HUES48 (cell line): ENCODE measurements at regions not wholly inside any gene's neighbourhood (a gene's known extent, or its start where the extent isn't known, plus 50 kb on each side); places are given as distances from the start of the nearest gene placed in this dataset.

Source experiments
- H3K27ac ChIP-seq: one replicate; pipeline ENCODE4 v1.7.0; 2013; ENCODE audit warnings: low read depth, low read length, inconsistent platforms
- H3K27me3 ChIP-seq: 2 replicates; pipeline ENCODE4 v1.6.1; 2013; ENCODE audit warnings: mild to moderate bottlenecking, low read length; ENCODE audit not compliant: control insufficient read depth, insufficient read depth
- H3K36me3 ChIP-seq: 2 replicates; pipeline ENCODE4 v1.6.1; 2013; ENCODE audit warnings: low read length; ENCODE audit not compliant: control insufficient read depth, insufficient read depth
- H3K4me1 ChIP-seq: 2 replicates; pipeline ENCODE4 v1.6.1; 2013; ENCODE audit warnings: mild to moderate bottlenecking, low read length; ENCODE audit not compliant: control insufficient read depth, insufficient read depth
- H3K4me3 ChIP-seq: 2 replicates; pipeline ENCODE4 v1.5.1; 2013; ENCODE audit warnings: mild to moderate bottlenecking, low read depth, low read length
- H3K9ac ChIP-seq: 2 replicates; pipeline ENCODE4 v1.6.1; 2013; ENCODE audit warnings: mild to moderate bottlenecking, low read depth, low read length, moderate library complexity
- H3K9me3 ChIP-seq: 2 replicates; pipeline ENCODE4 v1.6.1; 2013; ENCODE audit warnings: low read length; ENCODE audit not compliant: control insufficient read depth, insufficient read depth

DNA sequence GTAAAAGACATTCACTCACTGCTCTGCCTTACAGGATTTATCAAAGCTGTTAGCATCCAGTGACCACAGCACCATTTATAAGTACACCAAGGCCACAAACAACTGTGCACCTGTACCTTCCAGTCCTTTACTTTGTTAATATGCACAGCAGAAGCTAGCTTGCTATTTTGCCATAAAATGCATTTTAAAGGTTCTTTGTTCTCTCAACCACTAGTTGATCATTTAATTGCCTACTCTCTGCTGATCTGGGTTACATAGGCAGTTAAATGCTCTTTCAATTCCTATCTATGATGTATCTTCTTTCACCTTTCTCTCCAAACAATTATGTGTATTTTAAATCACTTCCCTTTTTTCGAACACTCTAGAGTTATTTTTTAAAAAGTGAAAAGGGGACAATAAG lies 126.4 kb downstream of the SIPA1L2 start:
- peaks cover 21% of the 10 kb centered on the region for H3K4me1 ChIP-seq
- H3K27ac ChIP-seq = no peak overlapping the region
- no peak overlapping the region for H3K9ac ChIP-seq
- no peaks in the 10 kb centered on the region for H3K9me3 ChIP-seq
- H3K27me3 ChIP-seq = no peaks in the 10 kb centered on the region
- H3K36me3 ChIP-seq = no peaks in the 10 kb centered on the region
- H3K4me3 ChIP-seq = no peak overlapping the region

DNA sequence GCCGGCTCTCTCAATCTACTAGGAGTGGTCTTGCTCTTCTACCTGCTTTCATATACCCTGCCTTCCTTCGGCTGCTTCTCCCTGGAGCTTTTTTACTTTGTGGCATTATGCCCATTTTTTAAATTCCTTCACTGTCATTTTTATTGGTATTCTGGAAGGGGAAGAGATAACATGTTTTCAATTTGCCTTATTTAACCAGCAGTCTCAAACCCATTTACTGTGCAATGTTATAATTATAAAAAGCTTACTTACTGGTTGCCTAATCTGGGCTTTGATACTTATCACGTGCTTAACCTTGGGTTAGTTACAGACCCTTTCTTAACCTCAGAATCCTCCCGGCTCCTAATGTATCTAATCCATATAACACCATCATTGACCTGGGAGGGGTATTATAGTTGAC lies 128.1 kb downstream of the SIPA1L2 start:
- no peaks in the 10 kb centered on the region for H3K27me3 ChIP-seq
- H3K9ac ChIP-seq = no peak overlapping the region
- no peak overlapping the region for H3K27ac ChIP-seq
- peaks cover 9% of the 10 kb centered on the region for H3K4me1 ChIP-seq
- H3K36me3 ChIP-seq = no peaks in the 10 kb centered on the region
- H3K4me3 ChIP-seq = no peak overlapping the region
- no peaks in the 10 kb centered on the region for H3K9me3 ChIP-seq

GRCh38 chr1:232499188-232499587 lies 130.7 kb downstream of the SIPA1L2 start:
- H3K4me1 ChIP-seq = peaks cover 9% of the 10 kb centered on the region
- no peaks in the 10 kb centered on the region for H3K36me3 ChIP-seq
- H3K9ac ChIP-seq = no peak overlapping the region
- no peaks in the 10 kb centered on the region for H3K9me3 ChIP-seq
- H3K4me3 ChIP-seq = no peak overlapping the region
- no peak overlapping the region for H3K27ac ChIP-seq
- no peaks in the 10 kb centered on the region for H3K27me3 ChIP-seq

- no peaks in the 10 kb centered on the region for H3K27me3 ChIP-seq
- no peaks in the 10 kb centered on the region for H3K9me3 ChIP-seq
- no peak overlapping the region for H3K4me3 ChIP-seq
- 0 out of 2 replicates have a peak, but pooled peaks cover 2% of the 10 kb centered on the region for H3K36me3 ChIP-seq
- no peaks in the 10 kb centered on the region for H3K4me1 ChIP-seq
- H3K27ac ChIP-seq = no peak overlapping the region
- no peak overlapping the region for H3K9ac ChIP-seq
These were observed 136.1 kb downstream of the SIPA1L2 start for GRCh38 chr1:232493869-232494268.

- H3K4me3 ChIP-seq = no peak overlapping the region
- H3K4me1 ChIP-seq = 0 out of 2 replicates have a peak, but pooled peaks cover 4% of the 10 kb centered on the region
- no peak overlapping the region for H3K9ac ChIP-seq
- no peaks in the 10 kb centered on the region for H3K27me3 ChIP-seq
- H3K27ac ChIP-seq = no peak overlapping the region
- no peaks in the 10 kb centered on the region for H3K9me3 ChIP-seq
- H3K36me3 ChIP-seq = 0 out of 2 replicates have a peak, but pooled peaks cover 2% of the 10 kb centered on the region
These were observed 140.7 kb downstream of the SIPA1L2 start for GRCh38 chr1:232489256-232489655.

DNA sequence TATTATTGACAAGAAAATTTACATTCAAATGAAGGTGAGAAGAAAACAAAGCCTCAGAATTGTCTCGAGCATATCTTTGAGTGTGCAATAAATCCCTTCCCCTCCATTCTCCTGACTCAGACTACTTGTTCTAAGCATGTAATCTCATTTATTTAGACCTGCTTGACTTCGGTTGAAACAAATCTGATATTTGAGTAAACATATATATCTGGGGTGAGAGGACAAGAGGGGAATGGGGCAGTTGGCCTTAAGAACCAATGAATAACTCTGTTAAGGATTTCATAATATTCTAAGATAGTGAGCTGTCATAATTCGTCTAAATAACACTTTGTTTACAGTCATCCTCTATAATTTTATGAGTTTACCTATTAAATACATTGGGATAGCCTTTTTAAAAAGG lies 142.7 kb downstream of the SIPA1L2 start:
- Histone ChIP-seq H3K27ac (no peak overlapping the region), H3K36me3 (peaks cover 9% of the 10 kb centered on the region; the same call in 1 of the 2 replicates)

GRCh38 chr1:232486454-232487207 lies 143.3 kb downstream of the SIPA1L2 start:
- H3K27ac ChIP-seq = no peak overlapping the region
- H3K27me3 ChIP-seq = no peaks in the 10 kb centered on the region
- H3K9ac ChIP-seq = no peak overlapping the region
- 0 out of 2 replicates have a peak, but pooled peaks cover 4% of the 10 kb centered on the region for H3K4me1 ChIP-seq
- H3K36me3 ChIP-seq = peaks cover 9% of the 10 kb centered on the region; the same call in 1 of the 2 replicates
- H3K9me3 ChIP-seq = no peaks in the 10 kb centered on the region
- H3K4me3 ChIP-seq = no peak overlapping the region

More for the DNA sequence above, 142.7 kb downstream of the SIPA1L2 start:
- Histone ChIP-seq H3K4me3 (no peak overlapping the region), H3K9me3 (no peaks in the 10 kb centered on the region), H3K27me3 (no peaks in the 10 kb centered on the region), H3K9ac (no peak overlapping the region), H3K4me1 (0 out of 2 replicates have a peak, but pooled peaks cover 4% of the 10 kb centered on the region)

GRCh38 chr1:232486006-232486405 lies 143.9 kb downstream of the SIPA1L2 start:
- no peak overlapping the region for H3K9ac ChIP-seq
- H3K27me3 ChIP-seq = no peaks in the 10 kb centered on the region
- 0 out of 2 replicates have a peak, but pooled peaks cover 4% of the 10 kb centered on the region for H3K4me1 ChIP-seq
- no peak overlapping the region for H3K4me3 ChIP-seq
- no peak overlapping the region for H3K27ac ChIP-seq
- H3K36me3 ChIP-seq = peaks cover 9% of the 10 kb centered on the region; the same call in 1 of the 2 replicates
- H3K9me3 ChIP-seq = no peaks in the 10 kb centered on the region

DNA sequence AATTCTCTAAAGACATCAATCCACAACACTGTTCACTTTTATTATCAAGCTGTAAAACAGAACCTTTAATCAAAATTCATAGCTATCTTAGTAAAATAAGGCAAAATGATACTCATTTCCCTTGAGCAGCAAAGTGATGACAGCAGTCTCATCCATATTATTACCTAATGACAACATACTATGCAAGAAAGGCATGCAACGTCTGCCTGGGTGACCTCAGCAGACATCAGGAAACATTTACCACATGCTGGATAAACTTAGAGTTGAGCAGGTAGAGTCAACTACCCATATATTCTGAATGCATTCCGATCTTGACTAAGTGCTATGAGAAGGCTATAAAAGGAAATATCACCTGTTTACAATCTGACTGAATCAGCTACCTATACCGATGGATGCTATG lies 145.1 kb downstream of the SIPA1L2 start:
- Histone ChIP-seq H3K9ac (no peak overlapping the region), H3K36me3 (peaks cover 7% of the 10 kb centered on the region; the same call in 1 of the 2 replicates), H3K4me3 (no peak overlapping the region), H3K9me3 (no peaks in the 10 kb centered on the region), H3K27me3 (no peaks in the 10 kb centered on the region), H3K4me1 (0 out of 2 replicates have a peak, but pooled peaks cover 4% of the 10 kb centered on the region), H3K27ac (no peak overlapping the region)

- Histone ChIP-seq H3K27me3 (no peaks in the 10 kb centered on the region), H3K4me3 (no peak overlapping the region), H3K27ac (no peak overlapping the region), H3K9me3 (no peaks in the 10 kb centered on the region), H3K36me3 (peaks cover 7% of the 10 kb centered on the region; the same call in 1 of the 2 replicates), H3K4me1 (0 out of 2 replicates have a peak, but pooled peaks cover 4% of the 10 kb centered on the region), H3K9ac (no peak overlapping the region)
These were observed 146.1 kb downstream of the SIPA1L2 start for GRCh38 chr1:232483826-232484225.

- H3K9ac ChIP-seq = no peak overlapping the region
- no peaks in the 10 kb centered on the region for H3K9me3 ChIP-seq
- peaks cover 6% of the 10 kb centered on the region; the same call in 1 of the 2 replicates for H3K4me1 ChIP-seq
- peaks cover 7% of the 10 kb centered on the region; the same call in 1 of the 2 replicates for H3K36me3 ChIP-seq
- H3K27ac ChIP-seq = no peak overlapping the region
- no peak overlapping the region for H3K4me3 ChIP-seq
- no peaks in the 10 kb centered on the region for H3K27me3 ChIP-seq
These were observed 148.8 kb downstream of the SIPA1L2 start for GRCh38 chr1:232481091-232481490.
